Islet precursor cell (in vitro differentiated cells): ENCODE measurements at regions not wholly inside any gene's neighbourhood (a gene's known extent, or its start where the extent isn't known, plus 50 kb on each side); places are given as distances from the start of the nearest gene placed in this dataset.

Experiments used
- DNase-seq: peaks from one replicate; pipeline ENCODE4 v3.0.0-alpha.2; 2018

- no peak for DNase-seq
Observed at GRCh38 chr12:14257303-14257733, 108.2 kb upstream of the ATF7IP start.

- DNase-seq: peak; percentile 99
Observed at GRCh38 chr12:14257734-14258574, 107.5 kb upstream of the ATF7IP start.

- peak; percentile 59 for DNase-seq
Observed at GRCh38 chr12:14258575-14258940, 106.9 kb upstream of the ATF7IP start.

- no peak for DNase-seq
Observed at GRCh38 chr12:14259481-14260010, 105.9 kb upstream of the ATF7IP start.

- DNase-seq: peak; percentile 100
Observed at GRCh38 chr12:14260011-14260993, 105.2 kb upstream of the ATF7IP start.

- DNase-seq: no peak
Observed at GRCh38 chr12:14261096-14261495, 104.4 kb upstream of the ATF7IP start.

GRCh38 chr12:14261861-14262260, 103.6 kb upstream of the ATF7IP start:
- DNase-seq: no peak

- DNase-seq: no peak
Observed at GRCh38 chr12:14262771-14263511, 102.5 kb upstream of the ATF7IP start.

- DNase-seq: no peak
Observed at GRCh38 chr12:14263742-14264141, 101.7 kb upstream of the ATF7IP start.

- no peak for DNase-seq
Observed at GRCh38 chr12:14264316-14264715, 101.2 kb upstream of the ATF7IP start.

- peak; percentile 57 for DNase-seq
Observed at GRCh38 chr12:14264778-14265177, 100.7 kb upstream of the ATF7IP start.

- DNase-seq: no peak
Observed at GRCh38 chr12:14268120-14268515, 97.4 kb upstream of the ATF7IP start.

- DNase-seq: no peak
Observed at GRCh38 chr12:14270392-14270791, 95.1 kb upstream of the ATF7IP start.

GRCh38 chr12:14272956-14273912, 92.2 kb upstream of the ATF7IP start:
- no peak for DNase-seq

- DNase-seq: no peak
Observed at GRCh38 chr12:14273913-14274311, 91.6 kb upstream of the ATF7IP start.

GRCh38 chr12:14275111-14275510, 90.4 kb upstream of the ATF7IP start:
- DNase-seq: no peak

GRCh38 chr12:14275886-14276285, 89.6 kb upstream of the ATF7IP start:
- DNase-seq: no peak

- DNase-seq: no peak
Observed at GRCh38 chr12:14278294-14278953, 87.1 kb upstream of the ATF7IP start.

- no peak for DNase-seq
Observed at GRCh38 chr12:14279845-14280244, 85.6 kb upstream of the ATF7IP start.

GRCh38 chr12:14280921-14281320, 84.6 kb upstream of the ATF7IP start:
- DNase-seq: no peak

GRCh38 chr12:14281539-14281938, 83.9 kb upstream of the ATF7IP start:
- DNase-seq: no peak
